Hepatocyte (in vitro differentiated cells): ENCODE measurements at regions not wholly inside any gene's neighbourhood (a gene's known extent, or its start where the extent isn't known, plus 50 kb on each side); places are given as distances from the start of the nearest gene placed in this dataset.

Source experiments
- CTCF ChIP-seq: fragments of 200-600 bp; sonication (generic); IDR thresholded peaks from 2 replicates; pipeline ENCODE4 v1.5.1; 2016; ENCODE audit warnings: antibody characterized with exemption, mild to moderate bottlenecking; ENCODE audit not compliant: poor library complexity
- EZH2phosphoT487 ChIP-seq: fragments of 200-600 bp; sonication (generic); IDR thresholded peaks from one replicate; pipeline ENCODE4 v1.6.1; 2018; ENCODE audit warnings: antibody characterized with exemption, mild to moderate bottlenecking, low read depth, moderate library complexity; ENCODE audit not compliant: unreplicated experiment, severe bottlenecking

GRCh38 chr2:21539685-21540084 lies 415.9 kb downstream of the TDRD15 start:
- TF ChIP-seq CTCF (no peak), EZH2phosphoT487 (no peak)
